ENCODE measurements at regions not wholly inside any gene's neighbourhood (a gene's known extent, or its start where the extent isn't known, plus 50 kb on each side); places are given as distances from the start of the nearest gene placed in this dataset.
A peak's percentile ranks its signal among the peaks of the same experiment; 100 is the strongest.
"Not testable (repeated sequence)": the region's sequence is repeated elsewhere in the genome, so short reads cannot be mapped to it uniquely, and the experiment has no call there.

- DNase-seq (ENCODE audit: low spot score): no peak
Observed at GRCh38 chr4:181085557-181085956, 1157.6 kb upstream of the TENM3 start.

GRCh38 chr4:181105487-181105886 lies 1137.7 kb upstream of the TENM3 start:
- no peak for DNase-seq (ENCODE audit: low spot score)

DNA sequence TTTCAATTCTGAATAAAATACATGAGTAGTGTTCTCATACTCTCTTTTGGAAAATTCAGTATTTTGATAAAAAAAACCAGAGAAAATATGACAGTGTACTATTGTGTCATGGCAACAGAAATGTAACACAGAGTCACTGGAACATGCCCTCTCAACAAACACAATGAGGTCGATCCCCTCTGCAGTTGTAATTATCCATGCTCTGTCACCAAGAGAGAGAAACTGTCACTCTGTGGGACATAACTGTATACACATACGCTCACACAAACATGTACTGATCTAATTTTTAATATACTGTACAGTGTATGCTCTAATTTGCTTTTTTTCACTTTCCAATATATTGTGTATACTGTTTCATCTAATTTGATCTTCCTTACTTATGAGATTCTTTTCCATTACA lies 1136.8 kb upstream of the TENM3 start:
- DNase-seq (ENCODE audit: low spot score): no peak

- DNase-seq (ENCODE audit: low spot score): no peak
Observed at GRCh38 chr4:181108237-181108636, 1135.0 kb upstream of the TENM3 start.

DNA sequence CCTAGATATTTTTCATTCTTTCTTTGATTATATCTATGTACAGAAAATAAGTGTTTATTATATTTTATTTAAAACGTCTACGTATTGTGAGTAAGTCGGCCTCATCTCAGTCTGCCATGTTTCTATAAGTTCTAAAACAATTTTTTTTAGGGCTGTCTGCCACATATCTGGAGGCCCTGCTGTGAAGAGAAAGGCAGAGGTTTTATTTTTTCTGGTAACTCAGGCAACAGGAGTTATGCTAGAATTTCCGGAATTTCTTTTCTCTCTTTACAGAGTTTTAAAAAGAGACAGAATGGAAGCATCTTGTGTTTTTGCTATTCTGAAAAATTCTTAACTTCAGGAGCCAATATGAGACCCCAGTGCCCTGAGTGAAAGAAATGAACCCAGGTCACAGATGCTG lies 1124.0 kb upstream of the TENM3 start:
- no peak for DNase-seq (ENCODE audit: low spot score)

- DNase-seq (ENCODE audit: low spot score): no peak
Observed at GRCh38 chr4:181121733-181122132, 1121.5 kb upstream of the TENM3 start.

GRCh38 chr4:181127171-181127570 lies 1116.0 kb upstream of the TENM3 start:
- DNase-seq (ENCODE audit: low spot score): no peak

GRCh38 chr4:181130317-181130716 lies 1112.9 kb upstream of the TENM3 start:
- not testable (repeated sequence) for DNase-seq (ENCODE audit: low spot score)

GRCh38 chr4:181137351-181137750 lies 1105.9 kb upstream of the TENM3 start:
- DNase-seq (ENCODE audit: low spot score): no peak

GRCh38 chr4:181138116-181138515 lies 1105.1 kb upstream of the TENM3 start:
- DNase-seq (ENCODE audit: low spot score): no peak

DNA sequence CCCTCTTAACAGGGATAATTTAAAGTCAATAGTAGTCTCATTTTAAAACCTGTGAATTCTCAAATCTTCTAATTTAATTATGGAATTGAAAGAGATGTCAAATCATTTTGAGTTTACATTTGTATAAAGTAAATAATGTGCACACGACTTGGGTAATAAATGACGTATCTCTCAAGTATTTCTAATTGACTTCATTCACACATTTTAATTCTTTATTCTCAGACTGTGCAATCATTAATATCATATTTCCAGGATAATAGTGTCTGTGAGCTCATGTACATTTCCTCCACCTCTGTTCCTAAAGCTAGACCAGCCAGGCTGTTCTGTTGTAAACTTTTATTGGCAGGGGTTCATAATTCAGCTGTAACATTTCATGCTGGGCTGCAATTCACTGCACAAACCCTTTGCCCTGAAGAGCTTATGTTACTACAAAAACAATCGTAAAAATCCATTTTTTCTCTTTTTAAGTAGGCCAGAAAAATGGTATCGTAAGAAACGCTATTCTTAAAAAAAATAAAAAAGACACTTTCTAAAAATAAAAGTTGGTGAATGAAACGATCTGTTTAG lies 1103.1 kb upstream of the TENM3 start:
- no peak for DNase-seq (ENCODE audit: low spot score)

GRCh38 chr4:181143250-181143854 lies 1099.8 kb upstream of the TENM3 start:
- DNase-seq (ENCODE audit: low spot score): peak; percentile 2

- DNase-seq (ENCODE audit: low spot score): no peak
Observed at GRCh38 chr4:181146051-181146450, 1097.2 kb upstream of the TENM3 start.

DNA sequence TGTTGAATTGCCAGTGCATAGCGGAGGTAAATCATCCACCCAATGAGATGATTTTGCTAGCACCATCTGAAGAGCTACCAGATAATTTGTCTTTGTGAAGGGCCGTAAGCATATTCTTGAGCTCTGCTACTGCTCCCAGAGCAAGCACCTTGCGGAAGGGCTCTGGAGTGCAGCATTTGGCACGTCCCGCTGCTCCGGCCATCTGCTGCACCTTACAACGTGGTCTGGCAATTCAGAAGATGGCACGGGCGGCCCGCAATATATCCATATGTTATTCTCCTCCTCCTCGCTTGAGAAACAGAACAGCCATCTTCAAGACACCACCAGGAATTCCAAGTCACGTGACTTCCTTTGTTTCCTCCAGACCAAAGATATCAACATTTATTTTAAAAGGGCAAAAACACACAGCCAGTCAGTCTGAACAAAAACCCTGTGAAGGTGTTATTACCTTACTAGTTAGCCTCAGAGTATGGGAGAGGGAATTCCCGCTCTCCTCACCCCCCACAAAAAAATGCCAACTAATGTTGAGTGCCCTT lies 1095.7 kb upstream of the TENM3 start:
- DNase-seq (ENCODE audit: low spot score): no peak

DNA sequence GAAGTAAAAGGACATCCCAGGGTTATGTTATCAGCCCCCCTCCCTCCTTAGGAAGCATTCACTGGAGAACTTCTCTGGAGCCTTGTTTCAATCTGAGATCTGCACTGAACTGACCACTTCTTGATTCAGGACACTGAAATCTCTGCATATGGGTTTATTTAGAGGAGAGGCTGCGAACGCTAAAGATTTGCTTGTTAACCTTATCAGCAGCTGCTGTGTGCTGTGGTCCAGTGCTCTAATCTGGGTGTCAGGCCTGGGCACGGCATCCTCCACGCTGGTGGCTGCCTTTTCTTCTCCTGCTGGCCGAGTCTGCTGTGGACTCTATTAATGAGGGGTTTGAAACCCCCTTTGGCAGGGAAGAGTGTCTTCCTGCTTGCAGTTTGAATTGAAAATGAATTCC lies 1094.7 kb upstream of the TENM3 start:
- DNase-seq (ENCODE audit: low spot score): no peak

GRCh38 chr4:181150191-181150590 lies 1093.0 kb upstream of the TENM3 start:
- DNase-seq (ENCODE audit: low spot score): no peak

- no peak for DNase-seq (ENCODE audit: low spot score)
Observed at GRCh38 chr4:181151856-181152255, 1091.3 kb upstream of the TENM3 start.

DNA sequence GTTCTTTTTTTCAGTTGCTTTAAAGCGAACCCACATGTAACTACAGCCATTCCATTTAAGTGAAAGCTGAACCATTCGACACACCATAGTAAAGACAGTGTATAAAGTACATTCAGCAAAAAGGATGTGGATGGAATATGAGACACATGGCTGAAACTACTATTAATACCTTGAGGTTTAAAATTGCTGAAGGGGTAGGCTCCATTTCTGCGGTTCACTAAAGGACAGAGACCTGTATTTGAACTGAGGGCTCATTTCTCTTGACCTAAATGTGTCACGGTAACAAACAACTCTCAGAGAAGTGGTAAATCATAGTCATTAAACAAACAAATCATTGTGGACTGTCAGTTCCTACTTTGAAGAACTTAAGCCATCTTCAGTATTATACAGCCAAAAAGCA lies 1085.6 kb upstream of the TENM3 start:
- DNase-seq (ENCODE audit: low spot score): no peak

DNA sequence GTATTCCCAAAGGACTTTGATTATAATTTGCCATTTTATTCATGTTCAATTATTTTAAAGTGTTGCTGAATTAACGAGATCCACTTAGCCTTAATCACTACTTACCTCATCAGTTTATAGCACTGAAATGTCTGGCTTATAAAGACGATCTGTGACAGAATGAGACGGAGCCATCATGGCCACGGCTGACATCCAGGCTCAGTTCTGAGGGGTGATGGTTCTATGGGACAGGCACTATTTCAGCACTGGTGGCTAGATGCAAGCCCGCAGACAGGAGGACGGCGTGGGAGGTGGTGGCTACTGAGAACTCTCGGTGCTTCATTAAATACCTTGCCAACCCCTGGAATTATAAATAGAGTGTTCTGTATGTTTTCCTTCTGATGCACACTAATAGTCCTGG lies 1084.2 kb upstream of the TENM3 start:
- no peak for DNase-seq (ENCODE audit: low spot score)

- DNase-seq (ENCODE audit: low spot score): no peak
Observed at GRCh38 chr4:181161669-181162068, 1081.5 kb upstream of the TENM3 start.

DNA sequence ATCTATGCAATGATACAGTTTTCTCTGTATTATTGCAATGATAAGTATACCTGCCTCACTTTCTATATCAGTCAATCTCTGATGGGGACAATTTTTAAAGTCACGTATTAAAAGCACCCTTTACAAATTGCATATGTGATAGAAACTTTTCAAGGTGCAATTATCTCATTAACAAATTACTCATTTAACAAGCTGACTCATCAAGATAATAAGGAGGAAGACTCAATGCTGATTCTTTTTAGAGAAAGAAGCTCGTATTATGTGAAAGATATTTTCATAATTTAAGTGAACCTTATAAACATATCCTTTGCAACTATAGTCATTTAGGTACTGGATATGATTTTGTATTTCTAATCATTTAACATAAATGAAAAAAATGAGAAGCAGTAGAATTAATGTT lies 1080.9 kb upstream of the TENM3 start:
- DNase-seq (ENCODE audit: low spot score): no peak

GRCh38 chr4:181162676-181163075 lies 1080.5 kb upstream of the TENM3 start:
- no peak for DNase-seq (ENCODE audit: low spot score)

- DNase-seq (ENCODE audit: low spot score): no peak
Observed at GRCh38 chr4:181166742-181167399, 1076.3 kb upstream of the TENM3 start.
